ENCODE measurements at regions not wholly inside any gene's neighbourhood (a gene's known extent, or its start where the extent isn't known, plus 50 kb on each side); places are given as distances from the start of the nearest gene placed in this dataset.

DNA sequence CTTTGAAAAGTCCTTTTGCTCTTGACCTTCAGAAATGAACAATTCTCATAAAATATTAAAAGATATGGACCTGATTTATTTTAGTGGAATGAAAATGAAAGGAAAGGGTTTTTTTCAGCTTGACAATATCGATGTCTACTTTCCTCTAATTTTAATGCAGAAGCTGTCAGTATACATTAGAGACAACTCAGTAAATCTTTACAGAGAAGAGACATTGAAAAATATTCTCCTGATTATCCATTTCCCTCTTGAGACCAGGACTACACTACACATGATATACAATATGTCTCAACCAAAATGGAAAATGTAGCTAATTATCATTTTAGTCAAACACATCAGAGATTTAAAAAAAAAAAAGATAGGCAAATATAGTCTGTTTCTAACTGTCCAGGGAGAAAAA is 288.5 kb upstream of the NUDT12 start:
- ATAC-seq (ENCODE audit: low FRiP score) (no peak), DNase-seq (no peak)
- no peaks in the 10 kb centered on the region for H3K36me3 ChIP-seq (ENCODE audit: control insufficient read depth in 1 of 2, insufficient read depth in 2 of 2, low read length in 1 of 2)
- 94% methylated on average over 1 of the region's 1 CpG for WGBS, 2 donors
- intact Hi-C loops (cut with DNase I), result no loop called here
- no peaks in the 10 kb centered on the region for H3K9me3 ChIP-seq (ENCODE audit: control insufficient read depth, low read length)
- H3K27me3 ChIP-seq (ENCODE audit: control insufficient read depth in 1 of 2, insufficient read depth in 2 of 2, low read length in 1 of 2), result no peaks in the 10 kb centered on the region
- no peak overlapping the region for H3K27ac ChIP-seq (ENCODE audit: low read depth in 1 of 2, low read length in 2 of 2)
- no peak overlapping the region for H3K4me3 ChIP-seq (ENCODE audit: low read length in 2 of 2)
- no peaks in the 10 kb centered on the region for H3K4me1 ChIP-seq (ENCODE audit: control insufficient read depth in 1 of 2, insufficient read depth in 2 of 2, low read length in 2 of 2)

DNA sequence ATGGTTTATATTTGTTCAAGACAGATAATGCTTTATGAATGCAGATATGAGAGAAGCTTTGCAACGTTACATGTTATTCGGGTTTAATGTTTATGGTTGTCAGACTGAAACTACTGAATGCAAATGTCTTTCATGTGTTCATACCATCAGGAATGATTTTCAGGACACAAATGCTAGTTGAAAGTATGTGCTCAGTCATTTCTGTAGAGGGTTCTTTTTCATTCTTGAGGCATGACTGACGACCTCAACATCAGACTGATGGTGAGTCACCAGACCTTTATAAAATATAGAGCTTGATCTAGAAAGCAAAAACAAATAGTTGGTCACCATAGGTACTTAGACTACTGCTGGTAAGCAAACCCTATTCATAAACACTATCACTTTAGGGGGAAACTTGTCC is 287.3 kb upstream of the NUDT12 start:
- no peak for DNase-seq
- H3K27ac ChIP-seq (ENCODE audit: low read depth in 1 of 2, low read length in 2 of 2), result no peak overlapping the region
- 67 to 73% methylated on average over 3 of the region's 3 CpGs for WGBS, 2 donors
- no peaks in the 10 kb centered on the region for H3K9me3 ChIP-seq (ENCODE audit: control insufficient read depth, low read length)
- no peak for ATAC-seq (ENCODE audit: low FRiP score)
- no peak overlapping the region for H3K4me3 ChIP-seq (ENCODE audit: low read length in 2 of 2)
- no peaks in the 10 kb centered on the region for H3K36me3 ChIP-seq (ENCODE audit: control insufficient read depth in 1 of 2, insufficient read depth in 2 of 2, low read length in 1 of 2)
- no peaks in the 10 kb centered on the region for H3K27me3 ChIP-seq (ENCODE audit: control insufficient read depth in 1 of 2, insufficient read depth in 2 of 2, low read length in 1 of 2)
- intact Hi-C loops (cut with DNase I), result no loop called here
- H3K4me1 ChIP-seq (ENCODE audit: control insufficient read depth in 1 of 2, insufficient read depth in 2 of 2, low read length in 2 of 2), result no peaks in the 10 kb centered on the region

DNA sequence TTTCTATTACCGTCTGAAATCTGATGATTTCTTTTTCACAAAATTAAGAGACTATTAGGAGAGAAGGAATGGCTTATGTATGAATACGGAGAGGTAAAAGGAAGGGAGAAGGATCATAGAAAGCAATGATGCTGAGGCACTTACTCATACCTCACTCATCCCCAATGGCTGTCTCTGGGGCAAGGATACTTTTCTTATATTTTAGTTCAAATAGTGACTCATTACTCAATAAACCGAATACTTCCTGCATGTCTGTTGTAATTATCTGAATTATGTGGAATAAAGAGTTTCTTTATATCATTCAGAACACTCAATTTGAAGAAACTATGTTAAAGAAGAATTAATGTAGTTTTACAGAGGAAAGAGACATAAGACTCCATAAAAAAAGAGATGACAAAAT is 284.5 kb upstream of the NUDT12 start:
- DNase-seq (no peak), ATAC-seq (ENCODE audit: low FRiP score) (no peak)
- no peaks in the 10 kb centered on the region for H3K36me3 ChIP-seq (ENCODE audit: control insufficient read depth in 1 of 2, insufficient read depth in 2 of 2, low read length in 1 of 2)
- no peak overlapping the region for H3K4me3 ChIP-seq (ENCODE audit: low read length in 2 of 2)
- no peak overlapping the region for H3K27ac ChIP-seq (ENCODE audit: low read depth in 1 of 2, low read length in 2 of 2)
- no peaks in the 10 kb centered on the region for H3K27me3 ChIP-seq (ENCODE audit: control insufficient read depth in 1 of 2, insufficient read depth in 2 of 2, low read length in 1 of 2)
- H3K4me1 ChIP-seq (ENCODE audit: control insufficient read depth in 1 of 2, insufficient read depth in 2 of 2, low read length in 2 of 2), result no peaks in the 10 kb centered on the region
- WGBS, 2 donors, result 89 to 91% methylated on average over 3 of the region's 3 CpGs
- intact Hi-C loops (cut with DNase I), result no loop called here
- no peaks in the 10 kb centered on the region for H3K9me3 ChIP-seq (ENCODE audit: control insufficient read depth, low read length)

GRCh38 chr5:103842936-103843335 is 280.3 kb upstream of the NUDT12 start:
- Histone ChIP-seq H3K9me3 (ENCODE audit: control insufficient read depth, low read length) (no peaks in the 10 kb centered on the region), H3K27me3 (ENCODE audit: control insufficient read depth in 1 of 2, insufficient read depth in 2 of 2, low read length in 1 of 2) (no peaks in the 10 kb centered on the region), H3K27ac (ENCODE audit: low read depth in 1 of 2, low read length in 2 of 2) (no peak overlapping the region), H3K4me3 (ENCODE audit: low read length in 2 of 2) (no peak overlapping the region), H3K4me1 (ENCODE audit: control insufficient read depth in 1 of 2, insufficient read depth in 2 of 2, low read length in 2 of 2) (no peaks in the 10 kb centered on the region), H3K36me3 (ENCODE audit: control insufficient read depth in 1 of 2, insufficient read depth in 2 of 2, low read length in 1 of 2) (no peaks in the 10 kb centered on the region)
- intact Hi-C loops (cut with DNase I), result no loop called here
- ATAC-seq (ENCODE audit: low FRiP score), result no peak
- DNase-seq, result no peak

- H3K27ac ChIP-seq (ENCODE audit: low read depth in 1 of 2, low read length in 2 of 2), result no peak overlapping the region
- no peaks in the 10 kb centered on the region for H3K9me3 ChIP-seq (ENCODE audit: control insufficient read depth, low read length)
- no peaks in the 10 kb centered on the region for H3K27me3 ChIP-seq (ENCODE audit: control insufficient read depth in 1 of 2, insufficient read depth in 2 of 2, low read length in 1 of 2)
- H3K4me1 ChIP-seq (ENCODE audit: control insufficient read depth in 1 of 2, insufficient read depth in 2 of 2, low read length in 2 of 2), result no peaks in the 10 kb centered on the region
- DNase-seq, result no peak
- intact Hi-C loops (cut with DNase I), result no loop called here
- WGBS, 2 donors, result 70 to 82% methylated on average over 1 of the region's 1 CpG
- no peak overlapping the region for H3K4me3 ChIP-seq (ENCODE audit: low read length in 2 of 2)
- no peak for ATAC-seq (ENCODE audit: low FRiP score)
- no peaks in the 10 kb centered on the region for H3K36me3 ChIP-seq (ENCODE audit: control insufficient read depth in 1 of 2, insufficient read depth in 2 of 2, low read length in 1 of 2)
Measured at GRCh38 chr5:103840600-103840999, 278.0 kb upstream of the NUDT12 start.

GRCh38 chr5:103834216-103834615 is 271.6 kb upstream of the NUDT12 start:
- Histone ChIP-seq H3K9me3 (ENCODE audit: control insufficient read depth, low read length) (no peaks in the 10 kb centered on the region), H3K4me3 (ENCODE audit: low read length in 2 of 2) (no peak overlapping the region), H3K27ac (ENCODE audit: low read depth in 1 of 2, low read length in 2 of 2) (no peak overlapping the region), H3K36me3 (ENCODE audit: control insufficient read depth in 1 of 2, insufficient read depth in 2 of 2, low read length in 1 of 2) (no peaks in the 10 kb centered on the region), H3K4me1 (ENCODE audit: control insufficient read depth in 1 of 2, insufficient read depth in 2 of 2, low read length in 2 of 2) (no peaks in the 10 kb centered on the region), H3K27me3 (ENCODE audit: control insufficient read depth in 1 of 2, insufficient read depth in 2 of 2, low read length in 1 of 2) (no peaks in the 10 kb centered on the region)
- no peak for ATAC-seq (ENCODE audit: low FRiP score)
- WGBS, 2 donors, result 30 to 43% methylated on average over 1 of the region's 1 CpG
- intact Hi-C loops (cut with DNase I), result no loop called here
- no peak for DNase-seq

DNA sequence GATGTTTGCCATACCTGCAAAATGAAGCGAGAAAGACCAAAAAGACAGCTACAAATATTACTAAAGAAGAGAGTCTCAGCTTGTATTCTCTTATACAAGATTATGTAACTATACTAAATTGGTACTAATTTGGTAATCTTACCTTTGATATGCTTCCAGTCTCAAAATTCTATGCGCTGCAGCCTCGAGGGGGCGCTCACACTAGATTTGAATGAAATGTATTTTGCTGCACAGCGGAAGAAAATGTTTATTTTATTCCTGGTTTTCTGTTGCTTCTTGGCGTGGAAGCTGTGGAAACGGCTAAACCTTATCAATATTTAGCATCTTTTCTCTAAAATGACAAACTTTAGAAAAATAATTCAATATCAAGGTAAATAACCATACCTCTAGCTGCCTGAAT is 267.0 kb upstream of the NUDT12 start:
- 54 to 58% methylated on average over 7 of the region's 7 CpGs for WGBS, 2 donors
- intact Hi-C loops (cut with DNase I), result no loop called here
- Histone ChIP-seq H3K27ac (ENCODE audit: low read depth in 1 of 2, low read length in 2 of 2) (no peak overlapping the region), H3K4me1 (ENCODE audit: control insufficient read depth in 1 of 2, insufficient read depth in 2 of 2, low read length in 2 of 2) (no peaks in the 10 kb centered on the region), H3K9me3 (ENCODE audit: control insufficient read depth, low read length) (peaks cover 2% of the 10 kb centered on the region), H3K4me3 (ENCODE audit: low read length in 2 of 2) (no peak overlapping the region), H3K36me3 (ENCODE audit: control insufficient read depth in 1 of 2, insufficient read depth in 2 of 2, low read length in 1 of 2) (no peaks in the 10 kb centered on the region), H3K27me3 (ENCODE audit: control insufficient read depth in 1 of 2, insufficient read depth in 2 of 2, low read length in 1 of 2) (no peaks in the 10 kb centered on the region)
- ATAC-seq (ENCODE audit: low FRiP score) (no peak), DNase-seq (no peak)

DNA sequence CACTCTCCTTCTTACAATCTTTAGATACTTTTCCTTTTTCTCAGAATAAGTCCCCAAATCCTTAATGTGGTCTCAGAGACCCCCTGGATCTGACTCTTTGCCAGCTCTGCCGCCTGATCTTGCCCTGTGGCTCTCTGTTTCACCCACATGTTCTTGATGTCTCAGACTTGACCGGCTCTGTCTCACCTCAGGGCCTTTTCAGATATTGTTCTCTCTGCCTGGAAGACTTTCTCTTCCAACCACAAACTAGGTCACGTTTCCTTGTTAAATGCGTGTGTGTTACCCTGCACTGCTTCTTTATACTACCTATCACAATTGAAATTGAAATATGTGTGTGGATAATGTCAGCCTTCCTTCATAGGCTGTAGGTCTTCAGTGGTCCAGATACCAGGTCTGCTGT is 265.4 kb upstream of the NUDT12 start:
- DNase-seq (no peak), ATAC-seq (ENCODE audit: low FRiP score) (no peak)
- Histone ChIP-seq H3K4me3 (ENCODE audit: low read length in 2 of 2) (no peak overlapping the region), H3K4me1 (ENCODE audit: control insufficient read depth in 1 of 2, insufficient read depth in 2 of 2, low read length in 2 of 2) (no peaks in the 10 kb centered on the region), H3K27me3 (ENCODE audit: control insufficient read depth in 1 of 2, insufficient read depth in 2 of 2, low read length in 1 of 2) (no peaks in the 10 kb centered on the region), H3K9me3 (ENCODE audit: control insufficient read depth, low read length) (peaks cover 2% of the 10 kb centered on the region), H3K27ac (ENCODE audit: low read depth in 1 of 2, low read length in 2 of 2) (no peak overlapping the region), H3K36me3 (ENCODE audit: control insufficient read depth in 1 of 2, insufficient read depth in 2 of 2, low read length in 1 of 2) (no peaks in the 10 kb centered on the region)
- intact Hi-C loops (cut with DNase I), result no loop called here
- 90 to 92% methylated on average over 4 of the region's 4 CpGs for WGBS, 2 donors

DNA sequence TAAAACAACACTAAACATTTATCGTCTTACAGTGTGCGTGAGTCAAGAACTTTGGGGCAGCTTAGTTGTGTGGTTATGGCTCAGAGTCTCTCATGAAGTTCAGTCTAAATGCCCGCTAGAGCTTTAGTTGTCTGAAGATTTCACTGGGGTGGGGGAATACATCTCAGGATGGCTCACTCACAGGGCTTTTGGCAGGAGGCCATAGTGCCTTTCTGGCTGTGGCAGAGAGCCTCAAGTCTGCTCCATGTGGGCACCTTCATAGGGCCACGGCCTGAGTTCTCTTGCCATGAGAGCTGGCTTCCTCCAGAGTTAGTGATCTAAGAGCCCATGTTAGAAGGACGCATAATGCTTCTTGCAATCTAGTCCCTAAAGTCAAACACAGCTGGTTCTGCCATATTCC is 258.8 kb upstream of the NUDT12 start:
- H3K36me3 ChIP-seq (ENCODE audit: control insufficient read depth in 1 of 2, insufficient read depth in 2 of 2, low read length in 1 of 2), result no peaks in the 10 kb centered on the region
- no peak for DNase-seq
- intact Hi-C loops (cut with DNase I), result no loop called here
- H3K4me1 ChIP-seq (ENCODE audit: control insufficient read depth in 1 of 2, insufficient read depth in 2 of 2, low read length in 2 of 2), result no peaks in the 10 kb centered on the region
- H3K27me3 ChIP-seq (ENCODE audit: control insufficient read depth in 1 of 2, insufficient read depth in 2 of 2, low read length in 1 of 2), result no peaks in the 10 kb centered on the region
- no peak overlapping the region for H3K4me3 ChIP-seq (ENCODE audit: low read length in 2 of 2)
- 89 to 92% methylated on average over 5 of the region's 5 CpGs for WGBS, 2 donors
- no peak for ATAC-seq (ENCODE audit: low FRiP score)
- peaks cover 2% of the 10 kb centered on the region for H3K9me3 ChIP-seq (ENCODE audit: control insufficient read depth, low read length)
- no peak overlapping the region for H3K27ac ChIP-seq (ENCODE audit: low read depth in 1 of 2, low read length in 2 of 2)

Data from aorta (tissue), 5 donors.